DMS114 treated with DMSO at 0.1 percent for 48 hours (cell line): ENCODE measurements at regions not wholly inside any gene's neighbourhood (a gene's known extent, or its start where the extent isn't known, plus 50 kb on each side); places are given as distances from the start of the nearest gene placed in this dataset.

Experiments used
- DNase-seq: peaks from one replicate; lab custom pipeline; 2025; ENCODE audit not compliant: unreplicated experiment; lab: John Stamatoyannopoulos, UW

DNA sequence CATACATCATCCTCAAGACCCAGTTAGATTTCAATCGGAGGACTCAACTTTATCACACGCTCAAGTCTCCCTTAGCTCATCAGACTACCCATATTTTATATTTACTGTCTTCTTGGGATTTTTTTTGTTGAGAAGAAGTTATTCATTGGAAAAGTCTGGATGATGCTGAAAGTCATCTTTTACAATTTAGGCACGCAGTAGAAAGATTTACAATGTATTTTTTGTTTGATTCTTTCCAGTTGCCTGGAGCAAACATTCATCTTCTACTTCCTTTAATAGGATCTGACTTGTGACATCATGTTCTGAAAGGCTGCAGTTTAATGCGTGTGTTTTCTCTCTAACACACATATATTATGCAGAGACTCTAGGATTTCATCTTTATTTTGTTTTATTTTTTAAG, 235.7 kb downstream of the DOK5 start:
- DNase-seq: no peak

- DNase-seq: no peak
Observed at GRCh38 chr20:54710341-54710740, 234.9 kb downstream of the DOK5 start.

DNA sequence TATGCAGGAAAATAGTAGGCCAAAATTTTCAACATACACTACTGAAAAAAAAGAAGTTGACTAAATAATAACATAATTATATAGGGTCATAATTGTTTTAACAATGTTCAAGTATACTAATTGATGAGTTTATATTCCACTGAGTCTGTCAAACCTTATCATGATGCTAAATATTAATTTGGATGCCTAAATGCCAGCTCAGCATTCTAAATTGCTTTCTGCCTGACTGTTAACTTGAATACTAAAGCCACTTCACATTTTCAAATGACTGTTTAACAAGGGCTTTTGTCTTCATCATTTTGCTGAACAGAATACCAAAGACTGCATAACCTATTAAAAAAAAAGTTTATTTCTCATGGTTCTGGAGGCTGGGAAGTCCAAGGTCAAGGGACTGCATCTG, 232.8 kb downstream of the DOK5 start:
- no peak for DNase-seq

- no peak for DNase-seq
Observed at GRCh38 chr20:54707801-54708200, 232.4 kb downstream of the DOK5 start.

- DNase-seq: no peak
Observed at GRCh38 chr20:54706581-54706980, 231.2 kb downstream of the DOK5 start.

DNA sequence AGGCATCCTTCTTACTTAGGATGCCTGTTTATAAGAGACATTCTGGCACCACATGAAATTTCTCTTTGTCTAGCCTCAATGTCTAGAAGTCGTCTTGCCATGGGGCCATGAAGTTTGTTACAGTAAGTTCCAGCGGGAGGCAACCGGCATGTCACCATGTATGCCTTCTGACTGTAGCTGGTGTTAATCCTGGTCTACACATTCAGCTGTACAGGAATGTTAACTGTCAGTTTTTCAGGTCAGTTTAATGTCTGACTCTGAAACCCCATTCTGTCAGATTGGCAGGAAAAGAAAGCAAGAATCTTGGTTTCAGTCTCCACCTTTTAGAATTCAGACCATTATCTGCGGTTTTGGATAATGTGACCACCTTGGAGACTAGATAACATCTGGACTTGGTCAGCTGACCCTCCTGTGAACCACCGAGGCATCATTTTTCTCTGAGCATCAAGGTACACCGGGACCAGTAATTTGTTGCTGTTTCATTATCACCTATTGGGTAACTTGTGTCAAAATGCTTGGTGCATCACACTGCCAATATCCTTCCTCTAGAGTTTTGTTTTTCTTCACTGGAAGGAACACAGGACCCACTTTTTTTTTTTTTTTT, 228.7 kb downstream of the DOK5 start:
- no peak for DNase-seq
